ENCODE measurements at regions not wholly inside any gene's neighbourhood (a gene's known extent, or its start where the extent isn't known, plus 50 kb on each side); places are given as distances from the start of the nearest gene placed in this dataset.

GRCh38 chr12:13371797-13372196 is 175.3 kb downstream of the EMP1 start:
- H3F3A ChIP-seq (ENCODE audit: insufficient read depth, low read length), result no peaks in the 10 kb centered on the region
- H3K9me2 ChIP-seq (ENCODE audit: low read depth, low read length), result no peaks in the 10 kb centered on the region
- no peak overlapping the region for H3K4me3 ChIP-seq (ENCODE audit: low read depth, low read length, poor library complexity, severe bottlenecking)
- H4K20me1 ChIP-seq (ENCODE audit: insufficient read depth, low read length), result no peaks in the 10 kb centered on the region
- H3K79me2 ChIP-seq (ENCODE audit: insufficient read depth, low read length), result no peaks in the 10 kb centered on the region
- H3K4me2 ChIP-seq (ENCODE audit: low read length), result peak overlapping the region; percentile 7; the same call in 1 of the 2 replicates
- no peak for TF ChIP-seq EZH2 (IDR thresholded peaks at IDR 0.05; ENCODE audit: borderline replicate concordance, low read length)
- no peak for TF ChIP-seq CTCF (IDR thresholded peaks at IDR 0.05; ENCODE audit: low read length)
- no peaks in the 10 kb centered on the region for H3K27me3 ChIP-seq (ENCODE audit: insufficient read depth, low read length)
- H3K9ac ChIP-seq (ENCODE audit: low read length), result peak overlapping the region; percentile 14; the same call in 1 of the 2 replicates
- no peaks in the 10 kb centered on the region for H3K9me3 ChIP-seq (ENCODE audit: low read length)
- peak overlapping the region; percentile 99 for H3K27ac ChIP-seq (ENCODE audit: low read depth, low read length, poor library complexity, severe bottlenecking)
- H3K4me1 ChIP-seq (ENCODE audit: insufficient read depth, low read length, severe bottlenecking), result peaks cover 60% of the 10 kb centered on the region
- no peaks in the 10 kb centered on the region for H3K36me3 ChIP-seq (ENCODE audit: insufficient read depth, low read length)
- H2AFZ ChIP-seq (ENCODE audit: low read length), result no peak overlapping the region

GRCh38 chr12:13371367-13371766 is 174.8 kb downstream of the EMP1 start:
- H3K36me3 ChIP-seq (ENCODE audit: insufficient read depth, low read length), result no peaks in the 10 kb centered on the region
- H3K9ac ChIP-seq (ENCODE audit: low read length), result peak overlapping the region; percentile 14; the same call in 1 of the 2 replicates
- TF ChIP-seq CTCF (IDR thresholded peaks at IDR 0.05; ENCODE audit: low read length), result no peak
- no peaks in the 10 kb centered on the region for H4K20me1 ChIP-seq (ENCODE audit: insufficient read depth, low read length)
- H3K27me3 ChIP-seq (ENCODE audit: insufficient read depth, low read length), result no peaks in the 10 kb centered on the region
- no peak overlapping the region; the same call in 1 of the 2 replicates for H3K4me2 ChIP-seq (ENCODE audit: low read length)
- H3F3A ChIP-seq (ENCODE audit: insufficient read depth, low read length), result no peaks in the 10 kb centered on the region
- H3K9me3 ChIP-seq (ENCODE audit: low read length), result no peaks in the 10 kb centered on the region
- no peaks in the 10 kb centered on the region for H3K9me2 ChIP-seq (ENCODE audit: low read depth, low read length)
- H3K79me2 ChIP-seq (ENCODE audit: insufficient read depth, low read length), result no peaks in the 10 kb centered on the region
- H2AFZ ChIP-seq (ENCODE audit: low read length), result no peak overlapping the region
- H3K27ac ChIP-seq (ENCODE audit: low read depth, low read length, poor library complexity, severe bottlenecking), result peak overlapping the region; percentile 99
- peaks cover 56% of the 10 kb centered on the region for H3K4me1 ChIP-seq (ENCODE audit: insufficient read depth, low read length, severe bottlenecking)
- H3K4me3 ChIP-seq (ENCODE audit: low read depth, low read length, poor library complexity, severe bottlenecking), result no peak overlapping the region

- H3K9me2 ChIP-seq (ENCODE audit: low read depth, low read length), result no peaks in the 10 kb centered on the region
- no peak overlapping the region for H3K4me2 ChIP-seq (ENCODE audit: low read length)
- peaks cover 38% of the 10 kb centered on the region for H3K4me1 ChIP-seq (ENCODE audit: insufficient read depth, low read length, severe bottlenecking)
- no peaks in the 10 kb centered on the region for H4K20me1 ChIP-seq (ENCODE audit: insufficient read depth, low read length)
- H2AFZ ChIP-seq (ENCODE audit: low read length), result no peak overlapping the region
- H3K36me3 ChIP-seq (ENCODE audit: insufficient read depth, low read length), result no peaks in the 10 kb centered on the region
- peak overlapping the region; percentile 5 for H3K27ac ChIP-seq (ENCODE audit: low read depth, low read length, poor library complexity, severe bottlenecking)
- TF ChIP-seq CTCF (IDR thresholded peaks at IDR 0.05; ENCODE audit: low read length) (no peak), EZH2 (IDR thresholded peaks at IDR 0.05; ENCODE audit: borderline replicate concordance, low read length) (no peak)
- H3K79me2 ChIP-seq (ENCODE audit: insufficient read depth, low read length), result no peaks in the 10 kb centered on the region
- peaks cover 5% of the 10 kb centered on the region for H3K9me3 ChIP-seq (ENCODE audit: low read length)
- no peaks in the 10 kb centered on the region for H3F3A ChIP-seq (ENCODE audit: insufficient read depth, low read length)
- H3K4me3 ChIP-seq (ENCODE audit: low read depth, low read length, poor library complexity, severe bottlenecking), result no peak overlapping the region
- H3K9ac ChIP-seq (ENCODE audit: low read length), result no peak overlapping the region
- H3K27me3 ChIP-seq (ENCODE audit: insufficient read depth, low read length), result no peaks in the 10 kb centered on the region
Measured at GRCh38 chr12:13369474-13370056, 173.0 kb downstream of the EMP1 start.

Measured in OCI-LY1 (cell line).